Lower lobe of right lung (tissue), 2 donors: ENCODE measurements at regions not wholly inside any gene's neighbourhood (a gene's known extent, or its start where the extent isn't known, plus 50 kb on each side); places are given as distances from the start of the nearest gene placed in this dataset.

ENCODE experiments used
- ATAC-seq, 2 donors: fragments of 200-7000 bp; cut with Tn5 transposase; one replicate each; pipeline ENCODE4 v1.9.1; 2020 to 2022; ENCODE audit warnings: mild to moderate bottlenecking in 2 of 2, moderate library complexity in 2 of 2
- DNase-seq: peaks from one replicate; pipeline ENCODE4 v3.0.0-alpha.2; 2020
- H3K27ac ChIP-seq: fragments of 200-600 bp; one replicate; pipeline ENCODE4 v1.8.0; 2022
- H3K27me3 ChIP-seq: fragments of 200-600 bp; one replicate; pipeline ENCODE4 v1.8.0; 2022; ENCODE audit warnings: low read depth
- H3K36me3 ChIP-seq: fragments of 200-600 bp; one replicate; pipeline ENCODE4 v1.8.0; 2022; ENCODE audit warnings: mild to moderate bottlenecking
- H3K4me1 ChIP-seq: fragments of 200-600 bp; one replicate; pipeline ENCODE4 v1.8.0; 2022
- H3K4me3 ChIP-seq: fragments of 200-600 bp; one replicate; pipeline ENCODE4 v1.8.0; 2022; ENCODE audit warnings: mild to moderate bottlenecking
- H3K9me3 ChIP-seq: fragments of 200-600 bp; one replicate; pipeline ENCODE4 v1.8.0; 2022
- intact Hi-C: fragments of 100-400 bp; cut with DNase I; formaldehyde crosslinking; loops from one replicate; pipeline ENCODE4 v1.11.0; 2022
- TF ChIP-seq, protein P1 (sequence below): fragments of 200-600 bp; IDR thresholded peaks from one replicate; pipeline ENCODE4 v1.8.0; 2022; ENCODE audit warnings: antibody characterized with exemption, mild to moderate bottlenecking
- donor health status: DM: no; HTN: yes; CAD: no; lungs with severe emphysema.

DNA sequence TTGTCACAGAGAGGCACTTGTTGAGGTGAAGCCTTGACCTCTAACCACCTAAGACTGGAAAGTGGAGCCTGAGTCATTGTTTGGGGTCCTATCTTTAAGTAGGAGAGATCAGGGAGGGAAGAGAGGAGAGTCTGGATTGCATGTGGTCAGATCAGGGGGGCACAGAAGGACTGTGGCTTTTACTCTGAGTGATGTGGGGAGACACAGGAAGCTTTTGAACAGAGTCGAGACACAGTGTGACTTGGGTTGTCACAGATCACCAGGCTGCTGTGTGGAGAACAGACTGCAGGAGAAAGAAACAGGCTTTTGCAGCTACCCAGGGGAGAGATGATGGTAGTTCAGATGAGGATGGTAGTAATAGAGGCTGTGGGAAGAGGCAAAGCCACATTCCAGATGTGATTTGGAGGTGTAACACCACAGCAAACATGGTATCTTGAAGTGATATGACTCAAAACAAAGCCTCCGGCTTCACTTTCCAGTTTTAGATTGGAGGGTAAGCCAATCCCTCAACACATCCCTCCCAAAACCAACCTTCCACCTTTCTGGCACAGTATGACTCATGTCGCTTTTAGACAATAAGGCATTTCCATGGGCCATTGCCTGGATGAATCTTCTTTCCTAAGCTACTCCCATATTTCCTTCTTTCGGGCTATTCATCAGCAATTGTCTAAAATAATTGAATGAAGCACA, 125.8 kb upstream of the SLC44A3 start:
- ATAC-seq (no peak), DNase-seq (no peak)
- no peaks in the 10 kb centered on the region for H3K9me3 ChIP-seq
- no peak overlapping the region for H3K4me3 ChIP-seq
- TF ChIP-seq, protein P1, sequence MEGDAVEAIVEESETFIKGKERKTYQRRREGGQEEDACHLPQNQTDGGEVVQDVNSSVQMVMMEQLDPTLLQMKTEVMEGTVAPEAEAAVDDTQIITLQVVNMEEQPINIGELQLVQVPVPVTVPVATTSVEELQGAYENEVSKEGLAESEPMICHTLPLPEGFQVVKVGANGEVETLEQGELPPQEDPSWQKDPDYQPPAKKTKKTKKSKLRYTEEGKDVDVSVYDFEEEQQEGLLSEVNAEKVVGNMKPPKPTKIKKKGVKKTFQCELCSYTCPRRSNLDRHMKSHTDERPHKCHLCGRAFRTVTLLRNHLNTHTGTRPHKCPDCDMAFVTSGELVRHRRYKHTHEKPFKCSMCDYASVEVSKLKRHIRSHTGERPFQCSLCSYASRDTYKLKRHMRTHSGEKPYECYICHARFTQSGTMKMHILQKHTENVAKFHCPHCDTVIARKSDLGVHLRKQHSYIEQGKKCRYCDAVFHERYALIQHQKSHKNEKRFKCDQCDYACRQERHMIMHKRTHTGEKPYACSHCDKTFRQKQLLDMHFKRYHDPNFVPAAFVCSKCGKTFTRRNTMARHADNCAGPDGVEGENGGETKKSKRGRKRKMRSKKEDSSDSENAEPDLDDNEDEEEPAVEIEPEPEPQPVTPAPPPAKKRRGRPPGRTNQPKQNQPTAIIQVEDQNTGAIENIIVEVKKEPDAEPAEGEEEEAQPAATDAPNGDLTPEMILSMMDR: no peak
- H3K36me3 ChIP-seq: no peaks in the 10 kb centered on the region
- no peak overlapping the region for H3K27ac ChIP-seq
- intact Hi-C loops: no loop called here
- no peaks in the 10 kb centered on the region for H3K27me3 ChIP-seq
- H3K4me1 ChIP-seq: no peaks in the 10 kb centered on the region

DNA sequence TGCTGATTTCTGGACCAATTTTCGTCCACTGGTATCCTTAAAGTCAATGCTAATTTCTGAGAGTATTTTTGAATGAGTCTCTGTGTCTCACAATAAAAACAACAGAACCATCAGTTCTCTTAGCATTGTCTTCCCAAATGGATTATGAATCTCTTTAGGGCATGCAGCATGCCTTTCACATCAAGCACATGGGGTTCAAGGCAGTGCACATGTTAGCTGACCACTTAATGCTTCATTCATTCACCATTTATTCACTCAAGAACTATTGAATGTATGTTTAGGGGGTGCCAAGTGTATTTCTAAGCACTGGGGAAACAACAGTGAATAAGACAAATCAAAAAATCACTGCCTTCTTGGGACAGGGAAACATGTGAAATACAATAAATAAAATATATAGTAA, 126.7 kb upstream of the SLC44A3 start:
- ATAC-seq (no peak), DNase-seq (no peak)
- no peaks in the 10 kb centered on the region for H3K9me3 ChIP-seq
- no peaks in the 10 kb centered on the region for H3K36me3 ChIP-seq
- no peaks in the 10 kb centered on the region for H3K27me3 ChIP-seq
- intact Hi-C loops: no loop called here
- H3K4me3 ChIP-seq: no peak overlapping the region
- peaks cover 5% of the 10 kb centered on the region for H3K4me1 ChIP-seq
- H3K27ac ChIP-seq: no peak overlapping the region
- TF ChIP-seq, protein P1: no peak

GRCh38 chr1:94693029-94693428, 127.1 kb upstream of the SLC44A3 start:
- Histone ChIP-seq H3K9me3 (no peaks in the 10 kb centered on the region), H3K4me1 (peaks cover 5% of the 10 kb centered on the region), H3K36me3 (no peaks in the 10 kb centered on the region), H3K27me3 (no peaks in the 10 kb centered on the region), H3K4me3 (no peak overlapping the region), H3K27ac (no peak overlapping the region)
- ATAC-seq: no peak
- TF ChIP-seq, protein P1: no peak
- intact Hi-C loops: no loop called here
- DNase-seq: no peak

DNA sequence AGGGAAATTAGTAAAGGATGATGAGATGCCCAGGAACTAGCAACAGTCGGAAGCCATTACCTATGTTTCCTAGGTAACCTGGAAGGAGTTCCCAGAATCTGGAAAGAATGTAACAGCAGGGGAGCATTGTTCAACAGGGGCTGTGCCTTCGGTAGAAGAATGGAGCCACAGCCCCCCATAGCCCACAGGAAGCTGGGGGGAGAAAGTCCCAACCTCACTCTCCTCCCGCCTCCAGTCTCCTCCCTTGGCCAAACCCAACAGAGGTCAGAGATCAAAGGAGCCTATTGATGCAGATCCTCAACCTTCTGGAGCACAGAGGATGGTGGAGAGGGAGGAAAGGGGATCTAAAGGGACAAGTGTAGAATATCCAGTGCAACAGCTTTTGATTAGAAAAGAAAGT, 131.5 kb upstream of the SLC44A3 start:
- Histone ChIP-seq H3K27me3 (no peaks in the 10 kb centered on the region), H3K27ac (peak overlapping the region; percentile 11), H3K36me3 (no peaks in the 10 kb centered on the region), H3K4me1 (peaks cover 5% of the 10 kb centered on the region), H3K9me3 (no peaks in the 10 kb centered on the region), H3K4me3 (no peak overlapping the region)
- ATAC-seq: no peak
- TF ChIP-seq, protein P1: no peak
- no peak for DNase-seq
- intact Hi-C loops: no loop called here

DNA sequence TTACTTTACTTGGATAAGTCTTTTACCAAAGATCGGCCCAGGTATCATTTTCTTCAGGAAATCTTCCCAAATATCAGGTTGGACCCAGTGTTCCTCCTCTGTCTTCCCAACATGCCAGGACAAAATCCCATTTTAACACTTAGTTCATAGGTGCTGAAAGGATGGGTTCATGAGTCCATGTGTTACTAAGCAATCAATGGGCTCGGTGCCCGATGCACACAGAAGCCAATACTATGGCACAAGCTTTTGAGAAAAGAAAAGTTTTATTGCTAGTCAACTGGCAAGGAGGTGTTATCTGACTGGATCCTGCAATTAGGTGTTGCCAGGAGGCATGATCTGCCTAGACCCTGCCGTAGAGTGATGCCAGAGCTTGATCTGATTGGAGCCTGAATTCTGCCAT, 133.3 kb upstream of the SLC44A3 start:
- no peaks in the 10 kb centered on the region for H3K36me3 ChIP-seq
- H3K4me3 ChIP-seq: no peak overlapping the region
- H3K9me3 ChIP-seq: no peaks in the 10 kb centered on the region
- DNase-seq (no peak), ATAC-seq (no peak)
- H3K27ac ChIP-seq: no peak overlapping the region
- peaks cover 5% of the 10 kb centered on the region for H3K4me1 ChIP-seq
- intact Hi-C loops: no loop called here
- no peaks in the 10 kb centered on the region for H3K27me3 ChIP-seq
- TF ChIP-seq, protein P1: no peak
